Neuron (in vitro differentiated cells): ENCODE measurements at regions not wholly inside any gene's neighbourhood (a gene's known extent, or its start where the extent isn't known, plus 50 kb on each side); places are given as distances from the start of the nearest gene placed in this dataset.
"Not testable (repeated sequence)": the region's sequence is repeated elsewhere in the genome, so short reads cannot be mapped to it uniquely, and the experiment has no call there.

Experiments used
- H2AFZ ChIP-seq: one replicate; pipeline ENCODE4 v1.6.1; 2013; ENCODE audit warnings: low read depth, mild to moderate bottlenecking, inconsistent platforms, low read length, moderate library complexity
- H3K27me3 ChIP-seq: one replicate; pipeline ENCODE4 v1.6.1; 2013; ENCODE audit warnings: low read length; ENCODE audit not compliant: insufficient read depth
- H3K36me3 ChIP-seq: one replicate; pipeline ENCODE4 v1.6.1; 2013; ENCODE audit warnings: low read length; ENCODE audit not compliant: insufficient read depth
- H3K4me1 ChIP-seq: one replicate; pipeline ENCODE4 v1.6.1; 2013; ENCODE audit warnings: low read length; ENCODE audit not compliant: insufficient read depth
- H3K4me3 ChIP-seq: 2 replicates; pipeline ENCODE4 v1.5.1; 2013; ENCODE audit warnings: mild to moderate bottlenecking, low read length, moderate library complexity
- H3K9me3 ChIP-seq: one replicate; pipeline ENCODE4 v1.6.1; 2013; ENCODE audit warnings: low read length

DNA sequence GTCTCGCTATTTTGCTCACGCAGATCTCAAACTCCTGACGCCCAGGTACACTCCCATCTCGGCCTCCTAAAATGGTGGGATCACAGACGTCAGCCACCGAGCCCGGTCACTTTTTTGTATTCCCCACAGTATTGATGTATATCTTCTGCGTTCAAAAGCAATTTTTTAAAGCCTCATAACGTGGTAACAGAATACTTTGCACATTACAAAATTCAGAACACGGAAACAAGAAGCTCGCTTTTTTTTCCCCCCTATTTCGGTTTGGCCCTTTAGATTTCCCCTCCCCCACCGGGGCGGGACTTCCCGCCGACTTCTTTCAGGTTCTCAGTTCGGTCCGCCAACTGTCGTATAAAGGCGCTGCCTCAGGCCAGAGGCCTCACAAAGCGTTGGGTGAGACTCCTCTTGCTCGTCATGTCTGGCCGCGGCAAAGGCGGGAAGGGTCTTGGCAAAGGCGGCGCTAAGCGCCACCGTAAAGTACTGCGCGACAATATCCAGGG, 88.4 kb downstream of the OR2B2 start:
- not testable (repeated sequence) for H3K4me1 ChIP-seq, H3K9me3 ChIP-seq, H3K36me3 ChIP-seq, H3K27me3 ChIP-seq
- peak overlapping the region; percentile 63 for H3K4me3 ChIP-seq
- H2AFZ ChIP-seq = peak overlapping the region; percentile 88

DNA sequence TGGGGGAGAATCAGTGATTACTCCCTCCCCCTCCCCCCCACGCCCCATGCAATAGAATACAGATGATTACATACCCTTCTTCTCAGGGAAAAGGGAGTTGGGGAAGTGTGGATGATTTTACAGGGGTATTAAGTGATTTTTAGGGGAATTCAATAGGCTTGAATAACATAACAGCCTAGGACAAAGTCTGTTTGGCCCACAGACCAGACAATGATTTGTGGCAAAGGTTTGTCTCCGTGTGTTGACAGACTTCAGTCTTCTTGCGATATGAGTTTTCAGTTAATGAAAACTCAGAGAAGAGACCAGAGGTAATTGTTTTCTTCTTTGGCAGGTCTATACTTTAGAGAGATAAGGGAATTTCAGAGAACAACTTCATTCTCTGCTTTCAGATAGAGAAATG, 95.3 kb downstream of the OR2B2 start:
- H3K9me3 ChIP-seq = no peaks in the 10 kb centered on the region
- no peak overlapping the region for H2AFZ ChIP-seq
- H3K4me1 ChIP-seq = peaks cover 16% of the 10 kb centered on the region
- H3K27me3 ChIP-seq = no peaks in the 10 kb centered on the region
- no peak overlapping the region for H3K4me3 ChIP-seq
- no peaks in the 10 kb centered on the region for H3K36me3 ChIP-seq

- Histone ChIP-seq H3K36me3 (no peaks in the 10 kb centered on the region), H3K9me3 (no peaks in the 10 kb centered on the region), H3K4me3 (peak overlapping the region; percentile 53), H2AFZ (no peak overlapping the region), H3K27me3 (no peaks in the 10 kb centered on the region), H3K4me1 (peaks cover 31% of the 10 kb centered on the region)
Observed at GRCh38 chr6:27814665-27815424, 97.4 kb downstream of the OR2B2 start.

DNA sequence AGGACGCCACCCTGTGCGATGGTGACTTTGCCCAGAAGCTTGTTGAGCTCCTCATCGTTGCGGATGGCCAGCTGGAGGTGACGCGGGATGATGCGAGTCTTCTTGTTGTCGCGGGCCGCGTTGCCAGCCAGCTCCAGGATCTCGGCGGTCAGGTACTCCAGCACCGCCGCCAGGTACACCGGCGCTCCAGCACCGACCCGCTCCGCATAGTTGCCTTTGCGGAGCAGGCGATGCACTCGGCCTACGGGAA, 97.9 kb downstream of the OR2B2 start:
- not testable (repeated sequence) for H3K9me3 ChIP-seq, H3K36me3 ChIP-seq, H3K27me3 ChIP-seq
- Histone ChIP-seq H3K4me1 (peaks cover 34% of the 10 kb centered on the region), H3K4me3 (peak overlapping the region; percentile 53), H2AFZ (peak overlapping the region; percentile 26)

GRCh38 chr6:27812805-27813492, 99.2 kb downstream of the OR2B2 start:
- Histone ChIP-seq H2AFZ (no peak overlapping the region), H3K27me3 (no peaks in the 10 kb centered on the region), H3K9me3 (no peaks in the 10 kb centered on the region), H3K36me3 (no peaks in the 10 kb centered on the region), H3K4me3 (peak overlapping the region; percentile 51), H3K4me1 (peaks cover 39% of the 10 kb centered on the region)

- Histone ChIP-seq H3K4me3 (no peak overlapping the region), H3K36me3 (no peaks in the 10 kb centered on the region), H3K9me3 (no peaks in the 10 kb centered on the region), H2AFZ (no peak overlapping the region), H3K27me3 (no peaks in the 10 kb centered on the region), H3K4me1 (peaks cover 42% of the 10 kb centered on the region)
Observed at GRCh38 chr6:27812078-27812804, 100.0 kb downstream of the OR2B2 start.

DNA sequence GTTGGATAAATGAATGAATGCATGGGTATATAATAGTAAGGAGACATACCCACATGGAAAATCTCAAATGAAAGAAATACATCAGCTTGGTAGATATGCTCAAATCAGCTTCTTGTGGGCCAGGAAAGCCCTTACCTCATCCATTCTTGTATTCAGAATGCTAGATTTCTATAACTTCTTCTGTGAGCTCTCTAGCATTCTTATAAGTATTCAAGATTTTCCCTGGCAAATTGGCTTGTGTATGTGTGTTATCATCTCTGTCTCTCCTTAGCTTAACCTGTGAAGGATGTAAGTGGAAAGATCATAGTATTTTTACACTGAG, 100.8 kb downstream of the OR2B2 start:
- H3K4me3 ChIP-seq = peak overlapping the region; percentile 74
- H3K9me3 ChIP-seq = no peaks in the 10 kb centered on the region
- H2AFZ ChIP-seq = no peak overlapping the region
- H3K27me3 ChIP-seq = no peaks in the 10 kb centered on the region
- no peaks in the 10 kb centered on the region for H3K36me3 ChIP-seq
- peaks cover 43% of the 10 kb centered on the region for H3K4me1 ChIP-seq

- Histone ChIP-seq H3K9me3 (no peaks in the 10 kb centered on the region), H3K4me1 (peaks cover 43% of the 10 kb centered on the region), H3K27me3 (no peaks in the 10 kb centered on the region), H3K4me3 (peak overlapping the region; percentile 74), H2AFZ (no peak overlapping the region), H3K36me3 (no peaks in the 10 kb centered on the region)
Observed at GRCh38 chr6:27810768-27811450, 101.3 kb downstream of the OR2B2 start.

DNA sequence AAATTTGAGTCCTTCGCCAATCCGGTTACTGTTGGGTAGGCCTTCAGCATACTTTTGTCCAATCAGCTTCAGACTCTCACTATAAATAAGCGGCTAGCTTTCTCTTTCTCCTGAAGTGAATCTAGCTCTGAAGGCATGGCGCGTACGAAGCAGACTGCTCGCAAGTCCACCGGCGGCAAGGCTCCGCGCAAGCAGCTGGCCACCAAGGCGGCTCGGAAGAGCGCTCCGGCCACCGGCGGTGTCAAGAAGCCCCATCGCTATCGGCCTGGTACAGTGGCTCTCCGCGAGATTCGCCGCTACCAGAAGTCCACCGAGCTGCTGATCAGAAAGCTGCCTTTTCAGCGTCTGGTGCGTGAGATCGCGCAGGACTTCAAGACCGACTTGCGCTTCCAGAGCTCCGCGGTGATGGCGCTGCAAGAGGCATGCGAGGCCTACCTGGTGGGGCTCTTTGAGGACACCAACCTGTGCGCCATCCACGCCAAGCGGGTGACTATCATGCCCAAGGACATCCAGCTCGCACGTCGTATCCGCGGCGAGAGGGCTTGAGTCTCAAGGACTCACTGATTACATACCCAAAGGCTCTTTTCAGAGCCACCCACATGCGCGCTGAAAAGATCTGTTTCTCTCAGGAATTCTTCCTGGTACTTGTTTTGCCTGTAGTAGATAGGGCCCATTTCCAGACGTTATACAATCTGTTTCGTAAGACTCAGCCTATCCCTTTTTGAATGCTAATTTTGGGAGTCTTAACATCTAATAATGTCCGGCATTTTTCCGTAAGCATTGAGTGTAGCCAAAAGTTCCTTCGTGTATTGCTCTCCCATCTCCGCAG, 102.0 kb downstream of the OR2B2 start:
- Histone ChIP-seq H3K36me3 (no peaks in the 10 kb centered on the region), H2AFZ (no peak overlapping the region), H3K9me3 (no peaks in the 10 kb centered on the region), H3K27me3 (no peaks in the 10 kb centered on the region), H3K4me1 (peaks cover 36% of the 10 kb centered on the region), H3K4me3 (peak overlapping the region; percentile 74)

DNA sequence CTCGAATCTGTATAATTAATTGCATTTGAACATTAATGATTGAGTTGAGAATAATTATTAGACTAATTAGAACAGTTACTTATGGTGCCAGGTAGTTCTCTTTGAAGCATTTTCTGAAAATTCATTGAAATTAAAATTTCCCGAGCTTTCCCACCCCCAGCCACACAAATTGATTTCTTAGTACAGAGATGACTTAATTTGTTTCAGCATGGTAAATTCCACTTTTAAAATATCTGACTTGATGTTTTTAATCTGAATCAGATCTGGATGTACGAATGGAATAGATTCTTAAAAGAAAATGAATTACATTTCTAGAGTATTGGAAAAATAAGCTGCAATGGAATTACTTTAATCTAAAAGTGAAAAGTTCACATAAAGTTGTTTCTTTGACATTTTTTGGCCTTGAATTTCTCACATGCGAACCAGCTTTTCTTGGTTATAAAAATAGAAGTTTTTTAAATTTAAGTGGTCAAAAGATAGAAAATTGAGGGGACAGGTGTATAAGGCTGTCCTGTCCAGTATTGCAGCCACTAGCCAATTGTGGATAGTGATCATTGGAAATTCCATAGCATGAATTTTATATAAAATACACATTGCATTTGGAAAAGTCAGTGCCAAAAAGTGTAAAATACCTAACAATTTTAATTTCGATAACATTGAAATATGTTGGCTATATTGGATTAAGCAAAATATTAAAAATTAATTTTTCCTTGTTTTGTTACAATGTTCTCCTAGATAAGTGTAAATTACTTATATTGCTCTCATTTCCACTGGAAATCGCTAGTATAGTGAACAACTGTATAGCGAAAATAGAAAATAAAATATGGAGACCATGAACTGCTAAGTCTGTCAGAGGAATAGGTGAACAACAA, 102.9 kb downstream of the OR2B2 start:
- H3K4me3 ChIP-seq = peak overlapping the region; percentile 74
- no peaks in the 10 kb centered on the region for H3K27me3 ChIP-seq
- H2AFZ ChIP-seq = no peak overlapping the region
- no peaks in the 10 kb centered on the region for H3K36me3 ChIP-seq
- no peaks in the 10 kb centered on the region for H3K9me3 ChIP-seq
- peaks cover 36% of the 10 kb centered on the region for H3K4me1 ChIP-seq

GRCh38 chr6:27808242-27809066, 103.7 kb downstream of the OR2B2 start:
- not testable (repeated sequence) for H3K9me3 ChIP-seq, H2AFZ ChIP-seq, H3K27me3 ChIP-seq, H3K36me3 ChIP-seq
- Histone ChIP-seq H3K4me3 (peak overlapping the region; percentile 74), H3K4me1 (peaks cover 32% of the 10 kb centered on the region)
